ENCODE measurements at regions not wholly inside any gene's neighbourhood (a gene's known extent, or its start where the extent isn't known, plus 50 kb on each side); places are given as distances from the start of the nearest gene placed in this dataset.

- Histone ChIP-seq H2AFZ (no peak overlapping the region), H3K4me1 (ENCODE audit: insufficient read depth) (no peaks in the 10 kb centered on the region), H3K79me2 (ENCODE audit: insufficient read depth) (no peaks in the 10 kb centered on the region), H3K9me2 (ENCODE audit: insufficient read depth) (no peaks in the 10 kb centered on the region), H3K36me3 (ENCODE audit: low read depth) (no peaks in the 10 kb centered on the region), H3K4me3 (no peak overlapping the region), H3F3A (ENCODE audit: insufficient read depth) (no peaks in the 10 kb centered on the region), H4K20me1 (ENCODE audit: insufficient read depth) (no peaks in the 10 kb centered on the region), H3K9ac (no peak overlapping the region), H3K4me2 (ENCODE audit: unreplicated experiment) (no peak overlapping the region), H3K27me3 (replicated peaks; ENCODE audit: insufficient read depth) (no peaks in the 10 kb centered on the region), H3K27ac (no peak overlapping the region), H3K9me3 (ENCODE audit: low read depth) (no peaks in the 10 kb centered on the region)
- in situ Hi-C loops (cut with MboI), result no loop called here
- TF ChIP-seq EZH2 (IDR thresholded peaks at IDR 0.05; ENCODE audit: insufficient read depth, poor library complexity, severe bottlenecking) (no peak), EZH2phosphoT487 (IDR thresholded peaks at IDR 0.05; ENCODE audit: insufficient read depth, low read depth) (no peak)
- no peak for DNase-seq
- WGBS, 2 experiments (ENCODE audit: low coverage in 1 of 2, low lambda C conversion rate in 2 of 2, missing lambda C conversion rate in 2 of 2), result 95 to 96% methylated on average over 3 of the region's 3 CpGs
These were observed 63.4 kb upstream of the CARD18 start for GRCh38 chr11:105202844-105203548.

DNA sequence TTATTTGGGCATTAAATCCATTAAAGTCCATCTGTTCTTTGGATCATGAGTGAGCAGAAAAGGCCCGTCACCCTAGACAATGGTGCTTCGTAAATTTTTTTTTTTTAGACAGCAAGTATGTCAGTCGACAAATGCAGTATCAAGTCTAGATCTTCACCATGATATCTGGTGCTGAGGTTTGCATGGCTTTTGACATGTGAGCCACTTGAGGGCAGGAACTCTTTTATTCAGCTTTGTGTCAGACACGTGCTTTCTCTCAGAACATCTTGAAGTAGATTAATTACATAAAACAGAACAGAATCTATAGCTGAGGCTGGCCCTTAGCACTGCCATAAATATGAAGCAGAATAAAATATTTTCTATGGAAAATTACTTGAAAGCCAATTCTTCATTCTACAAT is 62.9 kb upstream of the CARD18 start:
- Histone ChIP-seq H4K20me1 (ENCODE audit: insufficient read depth) (no peaks in the 10 kb centered on the region), H3K9me3 (ENCODE audit: low read depth) (no peaks in the 10 kb centered on the region), H3K36me3 (ENCODE audit: low read depth) (no peaks in the 10 kb centered on the region), H3K9ac (no peak overlapping the region), H3K27me3 (replicated peaks; ENCODE audit: insufficient read depth) (no peaks in the 10 kb centered on the region), H2AFZ (no peak overlapping the region), H3K27ac (no peak overlapping the region), H3K9me2 (ENCODE audit: insufficient read depth) (no peaks in the 10 kb centered on the region), H3K79me2 (ENCODE audit: insufficient read depth) (no peaks in the 10 kb centered on the region), H3F3A (ENCODE audit: insufficient read depth) (no peaks in the 10 kb centered on the region), H3K4me3 (no peak overlapping the region), H3K4me1 (ENCODE audit: insufficient read depth) (no peaks in the 10 kb centered on the region), H3K4me2 (ENCODE audit: unreplicated experiment) (no peak overlapping the region)
- 74 to 85% methylated on average over 4 of the region's 4 CpGs for WGBS, 2 experiments (ENCODE audit: low coverage in 1 of 2, low lambda C conversion rate in 2 of 2, missing lambda C conversion rate in 2 of 2)
- in situ Hi-C loops (cut with MboI), result no loop called here
- DNase-seq, result no peak
- no peak for TF ChIP-seq EZH2 (IDR thresholded peaks at IDR 0.05; ENCODE audit: insufficient read depth, poor library complexity, severe bottlenecking)
- TF ChIP-seq EZH2phosphoT487 (IDR thresholded peaks at IDR 0.05; ENCODE audit: insufficient read depth, low read depth), result no peak

GRCh38 chr11:105201166-105201565 is 61.6 kb upstream of the CARD18 start:
- no peak overlapping the region for H3K9ac ChIP-seq
- no peak for DNase-seq
- H3K4me3 ChIP-seq, result no peak overlapping the region
- H3K4me2 ChIP-seq (ENCODE audit: unreplicated experiment), result no peak overlapping the region
- TF ChIP-seq EZH2 (IDR thresholded peaks at IDR 0.05; ENCODE audit: insufficient read depth, poor library complexity, severe bottlenecking) (no peak), EZH2phosphoT487 (IDR thresholded peaks at IDR 0.05; ENCODE audit: insufficient read depth, low read depth) (no peak)
- in situ Hi-C loops (cut with MboI), result no loop called here
- H3K27me3 ChIP-seq (replicated peaks; ENCODE audit: insufficient read depth), result no peaks in the 10 kb centered on the region
- no peaks in the 10 kb centered on the region for H3K36me3 ChIP-seq (ENCODE audit: low read depth)
- no peaks in the 10 kb centered on the region for H3K9me2 ChIP-seq (ENCODE audit: insufficient read depth)
- 62 to 64% methylated on average over 5 of the region's 5 CpGs for WGBS, 2 experiments (ENCODE audit: low coverage in 1 of 2, low lambda C conversion rate in 2 of 2, missing lambda C conversion rate in 2 of 2)
- no peaks in the 10 kb centered on the region for H3K9me3 ChIP-seq (ENCODE audit: low read depth)
- H3K79me2 ChIP-seq (ENCODE audit: insufficient read depth), result no peaks in the 10 kb centered on the region
- no peaks in the 10 kb centered on the region for H3K4me1 ChIP-seq (ENCODE audit: insufficient read depth)
- H2AFZ ChIP-seq, result no peak overlapping the region
- no peak overlapping the region for H3K27ac ChIP-seq
- H3F3A ChIP-seq (ENCODE audit: insufficient read depth), result no peaks in the 10 kb centered on the region
- H4K20me1 ChIP-seq (ENCODE audit: insufficient read depth), result no peaks in the 10 kb centered on the region

- no peak overlapping the region for H2AFZ ChIP-seq
- no peak overlapping the region for H3K4me2 ChIP-seq (ENCODE audit: unreplicated experiment)
- no peaks in the 10 kb centered on the region for H3K4me1 ChIP-seq (ENCODE audit: insufficient read depth)
- no peak for DNase-seq
- no peaks in the 10 kb centered on the region for H3K9me3 ChIP-seq (ENCODE audit: low read depth)
- no peak overlapping the region for H3K4me3 ChIP-seq
- 45 to 47% methylated on average over 6 of the region's 6 CpGs for WGBS, 2 experiments (ENCODE audit: low coverage in 1 of 2, low lambda C conversion rate in 2 of 2, missing lambda C conversion rate in 2 of 2)
- in situ Hi-C loops (cut with MboI), result no loop called here
- H3K36me3 ChIP-seq (ENCODE audit: low read depth), result no peaks in the 10 kb centered on the region
- no peaks in the 10 kb centered on the region for H3F3A ChIP-seq (ENCODE audit: insufficient read depth)
- TF ChIP-seq EZH2phosphoT487 (IDR thresholded peaks at IDR 0.05; ENCODE audit: insufficient read depth, low read depth) (no peak), EZH2 (IDR thresholded peaks at IDR 0.05; ENCODE audit: insufficient read depth, poor library complexity, severe bottlenecking) (no peak)
- H3K9ac ChIP-seq, result no peak overlapping the region
- H3K79me2 ChIP-seq (ENCODE audit: insufficient read depth), result no peaks in the 10 kb centered on the region
- no peak overlapping the region for H3K27ac ChIP-seq
- H3K9me2 ChIP-seq (ENCODE audit: insufficient read depth), result no peaks in the 10 kb centered on the region
- H3K27me3 ChIP-seq (replicated peaks; ENCODE audit: insufficient read depth), result no peaks in the 10 kb centered on the region
- no peaks in the 10 kb centered on the region for H4K20me1 ChIP-seq (ENCODE audit: insufficient read depth)
These were observed 57.7 kb upstream of the CARD18 start for GRCh38 chr11:105197071-105197815.
